ENCODE measurements at regions not wholly inside any gene's neighbourhood (a gene's known extent, or its start where the extent isn't known, plus 50 kb on each side); places are given as distances from the start of the nearest gene placed in this dataset.

DNA sequence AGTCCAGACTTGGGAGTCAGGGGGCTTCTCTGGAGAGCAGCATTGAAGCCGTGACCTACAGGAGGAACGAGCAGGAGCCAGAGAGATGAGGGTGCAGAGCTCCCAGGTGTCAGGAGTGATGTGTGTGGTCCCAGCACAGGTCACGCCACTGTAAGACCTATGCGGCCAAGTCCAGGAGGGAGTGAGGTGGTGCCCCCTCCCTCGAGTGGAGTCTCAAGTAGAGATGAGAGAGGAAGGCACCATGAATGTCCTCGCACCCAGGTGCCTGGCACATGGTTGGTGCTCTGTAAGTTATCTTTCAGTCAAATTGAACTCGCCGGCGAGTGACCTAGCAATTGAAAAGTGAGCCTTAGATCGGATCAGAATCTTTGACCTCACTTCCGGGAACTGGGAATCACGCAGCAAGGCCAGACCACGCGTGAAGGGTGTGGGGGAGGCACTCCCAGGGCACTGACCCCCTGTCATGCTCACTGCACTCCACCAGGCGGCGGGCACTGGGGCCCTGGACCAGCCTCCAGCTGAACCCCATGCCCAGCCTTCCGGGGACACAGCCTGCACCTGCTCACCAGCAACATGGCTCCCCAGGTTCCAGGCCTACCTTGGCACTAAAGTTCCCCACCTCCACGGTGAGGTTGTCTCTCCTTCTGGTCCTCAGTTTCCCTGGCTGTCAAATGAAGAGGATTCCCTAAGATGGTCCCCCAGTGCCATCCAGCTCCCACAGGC, 127.4 kb downstream of the HMX1 start:
- H3K4me1 ChIP-seq, result no peaks in the 10 kb centered on the region
- ATAC-seq (no peak), DNase-seq (peak; percentile 6 to 31 (median 29))
- WGBS (ENCODE audit: insufficient coverage, low coverage, low lambda C conversion rate, missing lambda C conversion rate), result 24% methylated on average over 8 of the region's 18 CpGs
- no peaks in the 10 kb centered on the region for H3K27me3 ChIP-seq
- intact Hi-C loops (cut with DNase I), result no loop called here
- no peak overlapping the region for H3K27ac ChIP-seq
- H3K9me3 ChIP-seq, result no peaks in the 10 kb centered on the region
- no peak overlapping the region for H3K4me3 ChIP-seq
- TF ChIP-seq POLR2A (IDR thresholded peaks at IDR 0.05), result no peak
- TF ChIP-seq, protein P1, sequence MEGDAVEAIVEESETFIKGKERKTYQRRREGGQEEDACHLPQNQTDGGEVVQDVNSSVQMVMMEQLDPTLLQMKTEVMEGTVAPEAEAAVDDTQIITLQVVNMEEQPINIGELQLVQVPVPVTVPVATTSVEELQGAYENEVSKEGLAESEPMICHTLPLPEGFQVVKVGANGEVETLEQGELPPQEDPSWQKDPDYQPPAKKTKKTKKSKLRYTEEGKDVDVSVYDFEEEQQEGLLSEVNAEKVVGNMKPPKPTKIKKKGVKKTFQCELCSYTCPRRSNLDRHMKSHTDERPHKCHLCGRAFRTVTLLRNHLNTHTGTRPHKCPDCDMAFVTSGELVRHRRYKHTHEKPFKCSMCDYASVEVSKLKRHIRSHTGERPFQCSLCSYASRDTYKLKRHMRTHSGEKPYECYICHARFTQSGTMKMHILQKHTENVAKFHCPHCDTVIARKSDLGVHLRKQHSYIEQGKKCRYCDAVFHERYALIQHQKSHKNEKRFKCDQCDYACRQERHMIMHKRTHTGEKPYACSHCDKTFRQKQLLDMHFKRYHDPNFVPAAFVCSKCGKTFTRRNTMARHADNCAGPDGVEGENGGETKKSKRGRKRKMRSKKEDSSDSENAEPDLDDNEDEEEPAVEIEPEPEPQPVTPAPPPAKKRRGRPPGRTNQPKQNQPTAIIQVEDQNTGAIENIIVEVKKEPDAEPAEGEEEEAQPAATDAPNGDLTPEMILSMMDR (IDR thresholded peaks at IDR 0.05), result no peak
- H3K36me3 ChIP-seq, result no peaks in the 10 kb centered on the region

- Histone ChIP-seq H3K27me3 (no peaks in the 10 kb centered on the region), H3K4me1 (no peaks in the 10 kb centered on the region), H3K9me3 (no peaks in the 10 kb centered on the region), H3K27ac (no peak overlapping the region), H3K36me3 (no peaks in the 10 kb centered on the region), H3K4me3 (no peak overlapping the region)
- intact Hi-C loops (cut with DNase I), result no loop called here
- ATAC-seq (no peak), DNase-seq (peak in 1 of 3 donors; percentile 8)
- TF ChIP-seq, protein P1 (IDR thresholded peaks at IDR 0.05), result no peak
- no peak for TF ChIP-seq POLR2A (IDR thresholded peaks at IDR 0.05)
- 0% methylated on average over 1 of the region's 2 CpGs for WGBS (ENCODE audit: insufficient coverage, low coverage, low lambda C conversion rate, missing lambda C conversion rate)
Observed at GRCh38 chr4:8742546-8742945, 129.1 kb downstream of the HMX1 start.

DNA sequence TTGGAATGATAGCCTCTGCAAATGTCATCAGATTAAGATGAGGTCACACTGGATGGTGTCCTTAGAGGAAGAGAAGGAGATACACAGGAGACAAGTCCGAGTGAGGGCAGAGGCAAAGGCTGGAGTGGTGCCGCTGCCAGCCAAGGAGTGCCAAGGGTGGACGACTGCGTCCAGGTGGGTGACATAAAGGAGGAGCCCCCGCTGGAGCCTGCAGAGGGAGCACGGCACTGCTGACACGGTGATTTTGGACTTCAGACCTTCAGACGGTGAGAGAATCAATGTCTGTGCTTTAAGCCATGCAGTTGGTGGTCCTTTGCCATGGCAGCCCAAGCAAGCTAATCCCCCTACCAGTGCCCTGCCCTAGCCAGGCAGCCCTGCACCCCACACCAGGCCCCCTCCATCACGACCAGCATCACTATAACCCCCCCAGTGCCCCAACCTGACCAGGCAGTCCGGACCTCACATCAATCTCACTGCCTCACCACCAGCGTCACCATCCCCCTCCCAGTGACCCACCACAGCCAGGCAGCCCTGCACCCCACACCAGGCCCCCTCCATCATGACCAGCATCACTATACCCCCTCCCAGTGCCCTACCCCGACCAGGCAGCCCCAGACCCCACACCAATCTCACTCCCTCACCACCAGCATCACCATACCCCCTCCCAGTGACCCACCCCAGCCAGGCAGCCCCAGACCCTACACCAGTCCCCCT, 130.0 kb downstream of the HMX1 start:
- TF ChIP-seq, protein P1 (IDR thresholded peaks at IDR 0.05), result no peak
- TF ChIP-seq POLR2A (IDR thresholded peaks at IDR 0.05), result no peak
- no peaks in the 10 kb centered on the region for H3K4me1 ChIP-seq
- no peak overlapping the region for H3K4me3 ChIP-seq
- no peak overlapping the region for H3K27ac ChIP-seq
- WGBS (ENCODE audit: insufficient coverage, low coverage, low lambda C conversion rate, missing lambda C conversion rate), result 35% methylated on average over 3 of the region's 12 CpGs
- peak in 2 of 3 donors; percentile 8 to 36 for DNase-seq
- ATAC-seq, result no peak
- H3K27me3 ChIP-seq, result no peaks in the 10 kb centered on the region
- no peaks in the 10 kb centered on the region for H3K9me3 ChIP-seq
- no peaks in the 10 kb centered on the region for H3K36me3 ChIP-seq
- intact Hi-C loops (cut with DNase I), result no loop called here

GRCh38 chr4:8740666-8741395, 130.8 kb downstream of the HMX1 start:
- WGBS (ENCODE audit: insufficient coverage, low coverage, low lambda C conversion rate, missing lambda C conversion rate), result 59% methylated on average over 10 of the region's 22 CpGs
- no peaks in the 10 kb centered on the region for H3K4me1 ChIP-seq
- TF ChIP-seq, protein P1 (IDR thresholded peaks at IDR 0.05), result no peak
- no peak for TF ChIP-seq POLR2A (IDR thresholded peaks at IDR 0.05)
- H3K9me3 ChIP-seq, result no peaks in the 10 kb centered on the region
- ATAC-seq, result no peak
- H3K27me3 ChIP-seq, result no peaks in the 10 kb centered on the region
- no peak overlapping the region for H3K4me3 ChIP-seq
- no peak overlapping the region for H3K27ac ChIP-seq
- DNase-seq, result peak in 2 of 3 donors; percentile 10 to 32
- H3K36me3 ChIP-seq, result no peaks in the 10 kb centered on the region
- intact Hi-C loops (cut with DNase I), result no loop called here

Measured in right lobe of liver (tissue), 6 donors.